SK-N-SH (cell line): ENCODE measurements at regions not wholly inside any gene's neighbourhood (a gene's known extent, or its start where the extent isn't known, plus 50 kb on each side); places are given as distances from the start of the nearest gene placed in this dataset.

Source experiments
- CTCF ChIA-PET: fragments of 300-600, 350-600 bp; formaldehyde crosslinking; extraction: SDS; loops from one replicate; lab custom pipeline; 2021; lab: Yijun Ruan, JAX
- POLR2A ChIA-PET: fragments of 350-600 bp; sonication (Branson Sonifier 250); formaldehyde crosslinking; extraction: SDS; loops from one replicate; lab custom pipeline; 2020; ENCODE audit warnings: antibody characterized with exemption, inconsistent platforms; lab: Yijun Ruan, JAX
- DNase-seq: peaks from one replicate; pipeline ENCODE4 v3.0.0; 2012
- H2AFZ ChIP-seq: fragments of 200-600 bp; sonication (generic); 2 replicates; pipeline ENCODE4 v1.8.1; 2016; ENCODE audit warnings: antibody characterized with exemption, mild to moderate bottlenecking, low read depth
- H3F3A ChIP-seq: fragments of 200-600 bp; sonication (generic); replicated peaks from 2 replicates; pipeline ENCODE3; 2016; ENCODE audit warnings: antibody characterized with exemption, mild to moderate bottlenecking; ENCODE audit not compliant: insufficient read depth
- H3K27ac ChIP-seq, 2 experiments: fragments of 200-500 bp in 1 of 2; fragments of 200-600 bp in 1 of 2; sonication (Bioruptor generic) in 1 of 2; sonication (generic), shearing (Covaris generic) in 1 of 2; 2 replicates each; pipeline versions ENCODE4 v1.5.1 to v1.6.1; 2014 to 2016; ENCODE audit warnings: low read depth in 2 of 2, inconsistent platforms in 1 of 2, low read length in 1 of 2, mild to moderate bottlenecking in 1 of 2, mixed read lengths in 1 of 2
- H3K27me3 ChIP-seq: fragments of 200-600 bp; sonication (generic), shearing (Covaris generic); 2 replicates; pipeline ENCODE4 v1.6.1; 2016; ENCODE audit warnings: mixed run types; ENCODE audit not compliant: insufficient read depth
- H3K36me3 ChIP-seq, 2 experiments: fragments of 200-500 bp in 1 of 2; fragments of 200-600 bp in 1 of 2; sonication (Bioruptor generic) in 1 of 2; sonication (generic) in 1 of 2; replicated peaks in 1 of 2; 2 replicates each; pipeline versions ENCODE3 to v1.5.1; 2014 to 2016; ENCODE audit warnings: low read length in 1 of 2, mild to moderate bottlenecking in 1 of 2; ENCODE audit not compliant: insufficient read depth in 2 of 2, control insufficient read depth in 1 of 2
- H3K4me1 ChIP-seq, 2 experiments: fragments of 200-500 bp in 1 of 2; fragments of 200-600 bp in 1 of 2; sonication (Bioruptor generic) in 1 of 2; sonication (generic), shearing (Covaris generic) in 1 of 2; 2 replicates each; pipeline versions ENCODE4 v1.5.1 to v1.6.1; 2014 to 2016; ENCODE audit warnings: low read depth in 1 of 2, low read length in 1 of 2, mixed run types in 1 of 2; ENCODE audit not compliant: insufficient read depth in 2 of 2, control insufficient read depth in 1 of 2
- H3K4me2 ChIP-seq: fragments of 200-600 bp; sonication (generic), shearing (Covaris generic); 2 replicates; pipeline ENCODE4 v1.6.1; 2017; ENCODE audit warnings: mixed run types
- H3K4me3 ChIP-seq, 2 experiments: fragments of 200-500 bp in 1 of 2; fragments of 200-600 bp in 1 of 2; sonication (Bioruptor generic) in 1 of 2; sonication (generic), shearing (Covaris generic) in 1 of 2; 2 replicates each; pipeline versions ENCODE4 v1.5.1 to v1.8.1; 2014 to 2016; ENCODE audit warnings: low read depth in 2 of 2, inconsistent platforms in 1 of 2, low read length in 1 of 2, mild to moderate bottlenecking in 1 of 2, mixed read lengths in 1 of 2, moderate library complexity in 1 of 2
- H3K79me2 ChIP-seq: fragments of 200-600 bp; sonication (generic); 2 replicates; pipeline ENCODE4 v1.8.1; 2017; ENCODE audit warnings: mild to moderate bottlenecking; ENCODE audit not compliant: insufficient read depth
- H3K9ac ChIP-seq: fragments of 200-600 bp; sonication (generic); 2 replicates; pipeline ENCODE4 v1.6.1; 2017; ENCODE audit warnings: mixed run types
- H3K9me2 ChIP-seq: fragments of 200-600 bp; sonication (generic); 2 replicates; pipeline ENCODE4 v1.6.1; 2017; ENCODE audit warnings: mixed run types
- H3K9me3 ChIP-seq: fragments of 200-600 bp; sonication (generic); 2 replicates; pipeline ENCODE4 v1.6.1; 2017; ENCODE audit warnings: mixed run types, mild to moderate bottlenecking, moderate library complexity
- H4K20me1 ChIP-seq: fragments of 200-600 bp; sonication (generic); 2 replicates; pipeline ENCODE4 v1.6.1; 2017; ENCODE audit warnings: mild to moderate bottlenecking, mixed run types; ENCODE audit not compliant: insufficient read depth
- CHD2 ChIP-seq: fragments of 150-350 bp; IDR thresholded peaks from 2 replicates; pipeline ENCODE4 v1.6.1; 2018; ENCODE audit warnings: low read length; ENCODE audit not compliant: partially characterized antibody
- ELF1 ChIP-seq: IDR thresholded peaks from 2 replicates; pipeline ENCODE4 v1.4.0; 2012
- EZH2phosphoT487 ChIP-seq: fragments of 200-600 bp; sonication (generic); IDR thresholded peaks from 2 replicates; pipeline ENCODE4 v1.6.1; 2017; ENCODE audit warnings: low read depth, mixed run types, mild to moderate bottlenecking, antibody characterized with exemption, moderate library complexity, borderline replicate concordance
- FOXJ3 ChIP-seq: sonication (generic); formaldehyde crosslinking; IDR thresholded peaks from 2 replicates; pipeline ENCODE4 v1.5.1; 2020; ENCODE audit warnings: mild to moderate bottlenecking, missing genetic modification reagents
- JUND ChIP-seq: IDR thresholded peaks from 2 replicates; pipeline ENCODE4 v1.4.0; 2012
- NFIC ChIP-seq: IDR thresholded peaks from 2 replicates; pipeline ENCODE4 v1.4.0; 2012; ENCODE audit warnings: borderline replicate concordance
- NRF1 ChIP-seq: IDR thresholded peaks from 2 replicates; pipeline ENCODE4 v1.6.1; 2012; ENCODE audit warnings: low read depth, mild to moderate bottlenecking, low read length
- POLR2AphosphoS5 ChIP-seq: IDR thresholded peaks from 2 replicates; pipeline ENCODE4 v1.6.1; 2012; ENCODE audit warnings: low read depth, low read length
- RAD21 ChIP-seq: IDR thresholded peaks from 2 replicates; pipeline ENCODE4 v1.6.1; 2012; ENCODE audit warnings: mild to moderate bottlenecking, low read length
- RFX5 ChIP-seq: IDR thresholded peaks from 2 replicates; pipeline ENCODE4 v1.6.1; 2012; ENCODE audit warnings: mild to moderate bottlenecking, improper control_type of control experiment, low read length
- SIN3A ChIP-seq: IDR thresholded peaks from 2 replicates; pipeline ENCODE4 v1.6.1; 2012; ENCODE audit warnings: low read depth, mild to moderate bottlenecking, low read length, moderate library complexity, borderline replicate concordance
- TEAD4 ChIP-seq: IDR thresholded peaks from 2 replicates; pipeline ENCODE4 v1.4.0; 2012; ENCODE audit warnings: mild to moderate bottlenecking, borderline replicate concordance; ENCODE audit not compliant: insufficient read depth
- WGBS: methylation state at CpG from one replicate; pipeline ENCODE4 v1.1.6; 2017; ENCODE audit warnings: low lambda C conversion rate; 5-methylcytosine and 5-hydroxymethylcytosine counted together
- TF ChIP-seq, protein P1 (sequence below): fragments of 150-350 bp; IDR thresholded peaks from 2 replicates; pipeline ENCODE4 v1.6.1; 2016; ENCODE audit warnings: mild to moderate bottlenecking, low read depth, low read length
- TF ChIP-seq, protein P2 (sequence below): fragments of 150-350 bp; IDR thresholded peaks from 2 replicates; pipeline ENCODE4 v1.6.1; 2017; ENCODE audit warnings: antibody characterized with exemption, low read length, low read depth, borderline replicate concordance
- TF ChIP-seq, protein P3 (sequence below): IDR thresholded peaks from 2 replicates; pipeline ENCODE4 v1.4.0; 2012; ENCODE audit warnings: low read depth, borderline replicate concordance
- TF ChIP-seq, protein P4 (sequence below): fragments of 200-600 bp; sonication (generic); IDR thresholded peaks from 2 replicates; pipeline ENCODE4 v1.6.1; 2017; ENCODE audit warnings: antibody characterized with exemption, mild to moderate bottlenecking, moderate library complexity
- TF ChIP-seq, protein P5 (sequence below): IDR thresholded peaks from 2 replicates; pipeline ENCODE4 v1.6.1; 2012; ENCODE audit warnings: mild to moderate bottlenecking, low read depth, low read length, moderate library complexity

DNA sequence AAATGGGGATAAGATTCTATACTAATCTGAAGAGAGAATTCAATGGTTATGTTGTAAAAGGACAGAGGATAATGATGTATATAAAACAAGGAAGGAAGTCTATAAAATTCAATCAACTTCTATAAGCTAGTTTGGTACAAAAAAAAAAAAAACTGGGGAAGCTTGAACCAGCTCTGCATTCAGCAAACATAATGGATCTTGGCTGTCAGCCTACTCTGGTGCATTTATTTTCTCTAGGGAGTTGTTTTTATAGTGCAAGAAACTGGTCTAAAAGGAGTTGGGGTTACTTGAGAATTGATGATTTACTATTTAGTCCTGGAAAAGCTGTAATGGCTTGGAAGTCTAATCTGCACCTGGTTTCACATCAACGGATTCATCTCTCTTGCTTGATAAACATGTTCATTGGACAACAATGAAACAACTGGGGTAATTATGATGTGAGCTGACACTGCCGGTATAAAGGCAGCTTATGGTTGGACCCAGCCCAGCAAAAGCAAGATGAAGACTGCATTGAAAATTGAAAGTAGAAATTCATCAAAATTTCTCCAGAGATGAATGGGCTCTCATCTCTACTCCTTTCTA is 199.4 kb upstream of the NRIP1 start:
- 13% methylated on average over 2 of the region's 2 CpGs for WGBS

DNA sequence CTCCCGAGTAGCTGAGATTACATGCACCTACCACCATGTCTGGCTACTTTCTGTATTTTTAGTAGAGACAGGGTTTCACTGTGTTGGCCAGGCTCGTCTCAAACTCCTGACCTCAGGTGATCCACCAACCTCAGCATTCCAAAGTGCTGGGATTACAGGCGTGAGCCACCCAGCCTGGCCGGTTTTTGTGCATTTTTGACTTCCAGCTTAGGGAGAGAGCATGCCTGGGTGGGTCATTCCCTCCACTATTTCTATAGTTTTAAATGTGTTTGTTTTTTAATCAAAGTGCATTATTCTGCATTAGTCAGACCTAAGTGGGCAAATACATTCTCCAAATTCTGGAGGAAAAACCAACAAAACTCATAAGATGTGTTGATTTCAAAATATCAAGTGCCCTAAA is 207.4 kb upstream of the NRIP1 start:
- Histone ChIP-seq H3F3A (no peaks in the 10 kb centered on the region), H3K4me3 (no peak overlapping the region), H3K9me2 (no peaks in the 10 kb centered on the region), H2AFZ (no peak overlapping the region), H3K9me3 (no peaks in the 10 kb centered on the region), H3K27ac (no peak overlapping the region), H4K20me1 (no peaks in the 10 kb centered on the region), H3K79me2 (no peaks in the 10 kb centered on the region), H3K27me3 (no peaks in the 10 kb centered on the region), H3K9ac (no peak overlapping the region), H3K4me1 (no peaks in the 10 kb centered on the region), H3K36me3 (no peaks in the 10 kb centered on the region), H3K4me2 (no peak overlapping the region)
- no peak for DNase-seq
- POLR2A ChIA-PET, result no interaction called here
- TF ChIP-seq, protein P1, sequence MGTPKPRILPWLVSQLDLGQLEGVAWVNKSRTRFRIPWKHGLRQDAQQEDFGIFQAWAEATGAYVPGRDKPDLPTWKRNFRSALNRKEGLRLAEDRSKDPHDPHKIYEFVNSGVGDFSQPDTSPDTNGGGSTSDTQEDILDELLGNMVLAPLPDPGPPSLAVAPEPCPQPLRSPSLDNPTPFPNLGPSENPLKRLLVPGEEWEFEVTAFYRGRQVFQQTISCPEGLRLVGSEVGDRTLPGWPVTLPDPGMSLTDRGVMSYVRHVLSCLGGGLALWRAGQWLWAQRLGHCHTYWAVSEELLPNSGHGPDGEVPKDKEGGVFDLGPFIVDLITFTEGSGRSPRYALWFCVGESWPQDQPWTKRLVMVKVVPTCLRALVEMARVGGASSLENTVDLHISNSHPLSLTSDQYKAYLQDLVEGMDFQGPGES, result no peak
- TF ChIP-seq, protein P2, sequence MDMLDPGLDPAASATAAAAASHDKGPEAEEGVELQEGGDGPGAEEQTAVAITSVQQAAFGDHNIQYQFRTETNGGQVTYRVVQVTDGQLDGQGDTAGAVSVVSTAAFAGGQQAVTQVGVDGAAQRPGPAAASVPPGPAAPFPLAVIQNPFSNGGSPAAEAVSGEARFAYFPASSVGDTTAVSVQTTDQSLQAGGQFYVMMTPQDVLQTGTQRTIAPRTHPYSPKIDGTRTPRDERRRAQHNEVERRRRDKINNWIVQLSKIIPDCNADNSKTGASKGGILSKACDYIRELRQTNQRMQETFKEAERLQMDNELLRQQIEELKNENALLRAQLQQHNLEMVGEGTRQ, result no peak
- TF ChIP-seq RFX5 (no peak), POLR2AphosphoS5 (no peak), NFIC (no peak)
- TF ChIP-seq, protein P3, sequence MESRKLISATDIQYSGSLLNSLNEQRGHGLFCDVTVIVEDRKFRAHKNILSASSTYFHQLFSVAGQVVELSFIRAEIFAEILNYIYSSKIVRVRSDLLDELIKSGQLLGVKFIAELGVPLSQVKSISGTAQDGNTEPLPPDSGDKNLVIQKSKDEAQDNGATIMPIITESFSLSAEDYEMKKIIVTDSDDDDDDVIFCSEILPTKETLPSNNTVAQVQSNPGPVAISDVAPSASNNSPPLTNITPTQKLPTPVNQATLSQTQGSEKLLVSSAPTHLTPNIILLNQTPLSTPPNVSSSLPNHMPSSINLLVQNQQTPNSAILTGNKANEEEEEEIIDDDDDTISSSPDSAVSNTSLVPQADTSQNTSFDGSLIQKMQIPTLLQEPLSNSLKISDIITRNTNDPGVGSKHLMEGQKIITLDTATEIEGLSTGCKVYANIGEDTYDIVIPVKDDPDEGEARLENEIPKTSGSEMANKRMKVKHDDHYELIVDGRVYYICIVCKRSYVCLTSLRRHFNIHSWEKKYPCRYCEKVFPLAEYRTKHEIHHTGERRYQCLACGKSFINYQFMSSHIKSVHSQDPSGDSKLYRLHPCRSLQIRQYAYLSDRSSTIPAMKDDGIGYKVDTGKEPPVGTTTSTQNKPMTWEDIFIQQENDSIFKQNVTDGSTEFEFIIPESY, result no peak
- TF ChIP-seq, protein P4, sequence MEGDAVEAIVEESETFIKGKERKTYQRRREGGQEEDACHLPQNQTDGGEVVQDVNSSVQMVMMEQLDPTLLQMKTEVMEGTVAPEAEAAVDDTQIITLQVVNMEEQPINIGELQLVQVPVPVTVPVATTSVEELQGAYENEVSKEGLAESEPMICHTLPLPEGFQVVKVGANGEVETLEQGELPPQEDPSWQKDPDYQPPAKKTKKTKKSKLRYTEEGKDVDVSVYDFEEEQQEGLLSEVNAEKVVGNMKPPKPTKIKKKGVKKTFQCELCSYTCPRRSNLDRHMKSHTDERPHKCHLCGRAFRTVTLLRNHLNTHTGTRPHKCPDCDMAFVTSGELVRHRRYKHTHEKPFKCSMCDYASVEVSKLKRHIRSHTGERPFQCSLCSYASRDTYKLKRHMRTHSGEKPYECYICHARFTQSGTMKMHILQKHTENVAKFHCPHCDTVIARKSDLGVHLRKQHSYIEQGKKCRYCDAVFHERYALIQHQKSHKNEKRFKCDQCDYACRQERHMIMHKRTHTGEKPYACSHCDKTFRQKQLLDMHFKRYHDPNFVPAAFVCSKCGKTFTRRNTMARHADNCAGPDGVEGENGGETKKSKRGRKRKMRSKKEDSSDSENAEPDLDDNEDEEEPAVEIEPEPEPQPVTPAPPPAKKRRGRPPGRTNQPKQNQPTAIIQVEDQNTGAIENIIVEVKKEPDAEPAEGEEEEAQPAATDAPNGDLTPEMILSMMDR, result no peak
- CTCF ChIA-PET, result interaction anchor here (1.0 kb wide), 1 partner anchor 211 kb away, joined by 3 read pairs; no protein-coding TSS in a partner anchor
- 6% methylated on average over 4 of the region's 4 CpGs for WGBS

More for the DNA sequence above, 199.4 kb upstream of the NRIP1 start:
- ChIA-PET CTCF (no interaction called here), POLR2A (no interaction called here)
- H3K27ac ChIP-seq, result no peak overlapping the region
- no peak overlapping the region for H3K9ac ChIP-seq
- no peaks in the 10 kb centered on the region for H3K9me2 ChIP-seq
- no peaks in the 10 kb centered on the region for H3F3A ChIP-seq
- no peaks in the 10 kb centered on the region for H3K79me2 ChIP-seq
- H3K4me2 ChIP-seq, result no peak overlapping the region
- TF ChIP-seq, protein P2, result no peak
- TF ChIP-seq ELF1 (no peak), RAD21 (no peak), JUND (no peak), TEAD4 (no peak), SIN3A (no peak), EZH2phosphoT487 (no peak), NRF1 (no peak), FOXJ3 (CRISPR knock-in tag) (no peak), CHD2 (no peak), NFIC (no peak)
- TF ChIP-seq, protein P5, sequence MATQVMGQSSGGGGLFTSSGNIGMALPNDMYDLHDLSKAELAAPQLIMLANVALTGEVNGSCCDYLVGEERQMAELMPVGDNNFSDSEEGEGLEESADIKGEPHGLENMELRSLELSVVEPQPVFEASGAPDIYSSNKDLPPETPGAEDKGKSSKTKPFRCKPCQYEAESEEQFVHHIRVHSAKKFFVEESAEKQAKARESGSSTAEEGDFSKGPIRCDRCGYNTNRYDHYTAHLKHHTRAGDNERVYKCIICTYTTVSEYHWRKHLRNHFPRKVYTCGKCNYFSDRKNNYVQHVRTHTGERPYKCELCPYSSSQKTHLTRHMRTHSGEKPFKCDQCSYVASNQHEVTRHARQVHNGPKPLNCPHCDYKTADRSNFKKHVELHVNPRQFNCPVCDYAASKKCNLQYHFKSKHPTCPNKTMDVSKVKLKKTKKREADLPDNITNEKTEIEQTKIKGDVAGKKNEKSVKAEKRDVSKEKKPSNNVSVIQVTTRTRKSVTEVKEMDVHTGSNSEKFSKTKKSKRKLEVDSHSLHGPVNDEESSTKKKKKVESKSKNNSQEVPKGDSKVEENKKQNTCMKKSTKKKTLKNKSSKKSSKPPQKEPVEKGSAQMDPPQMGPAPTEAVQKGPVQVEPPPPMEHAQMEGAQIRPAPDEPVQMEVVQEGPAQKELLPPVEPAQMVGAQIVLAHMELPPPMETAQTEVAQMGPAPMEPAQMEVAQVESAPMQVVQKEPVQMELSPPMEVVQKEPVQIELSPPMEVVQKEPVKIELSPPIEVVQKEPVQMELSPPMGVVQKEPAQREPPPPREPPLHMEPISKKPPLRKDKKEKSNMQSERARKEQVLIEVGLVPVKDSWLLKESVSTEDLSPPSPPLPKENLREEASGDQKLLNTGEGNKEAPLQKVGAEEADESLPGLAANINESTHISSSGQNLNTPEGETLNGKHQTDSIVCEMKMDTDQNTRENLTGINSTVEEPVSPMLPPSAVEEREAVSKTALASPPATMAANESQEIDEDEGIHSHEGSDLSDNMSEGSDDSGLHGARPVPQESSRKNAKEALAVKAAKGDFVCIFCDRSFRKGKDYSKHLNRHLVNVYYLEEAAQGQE, result no peak
- H3K4me1 ChIP-seq, result no peaks in the 10 kb centered on the region
- no peaks in the 10 kb centered on the region for H3K27me3 ChIP-seq
- no peaks in the 10 kb centered on the region for H4K20me1 ChIP-seq
- H2AFZ ChIP-seq, result no peak overlapping the region
- H3K4me3 ChIP-seq, result no peak overlapping the region
- DNase-seq, result no peak
- no peaks in the 10 kb centered on the region for H3K9me3 ChIP-seq
- no peaks in the 10 kb centered on the region for H3K36me3 ChIP-seq
